ENCODE measurements at regions not wholly inside any gene's neighbourhood (a gene's known extent, or its start where the extent isn't known, plus 50 kb on each side); places are given as distances from the start of the nearest gene placed in this dataset.

- no peak overlapping the region for H3K9ac ChIP-seq (ENCODE audit: low read length)
- H3K27me3 ChIP-seq (replicated peaks; ENCODE audit: insufficient read depth, low read length) = no peaks in the 10 kb centered on the region
- no peak overlapping the region for H3K4me3 ChIP-seq (ENCODE audit: low read length)
- H2AFZ ChIP-seq (ENCODE audit: low read length) = no peak overlapping the region
- no peak overlapping the region for H3K27ac ChIP-seq (ENCODE audit: low read length)
- no peak for DNase-seq
- no peaks in the 10 kb centered on the region for H3K4me1 ChIP-seq (ENCODE audit: low read length)
- H4K20me1 ChIP-seq (ENCODE audit: insufficient read depth, low read length) = no peaks in the 10 kb centered on the region
- no peaks in the 10 kb centered on the region for H3K79me2 ChIP-seq (ENCODE audit: low read length)
- H3K9me3 ChIP-seq (replicated peaks; ENCODE audit: insufficient read depth, low read length) = no peaks in the 10 kb centered on the region
- H3K36me3 ChIP-seq (replicated peaks; ENCODE audit: insufficient read depth, low read length) = no peaks in the 10 kb centered on the region
- no peaks in the 10 kb centered on the region for H3F3A ChIP-seq (ENCODE audit: insufficient read depth, low read length)
- no peaks in the 10 kb centered on the region for H3K9me2 ChIP-seq (replicated peaks; ENCODE audit: insufficient read depth, low read length)
- no peak overlapping the region for H3K4me2 ChIP-seq (ENCODE audit: low read depth, low read length)
- TF ChIP-seq CTCF (IDR thresholded peaks at IDR 0.05; ENCODE audit: low read length) (no peak), EZH2phosphoT487 (IDR thresholded peaks at IDR 0.05; ENCODE audit: low read length) (no peak), EZH2 (optimal IDR thresholded peaks at IDR 0.05; ENCODE audit: low read depth, low read length) (no peak)
Observed at GRCh38 chr18:75805265-75805664, 377.8 kb upstream of the SMIM21 start.

DNA sequence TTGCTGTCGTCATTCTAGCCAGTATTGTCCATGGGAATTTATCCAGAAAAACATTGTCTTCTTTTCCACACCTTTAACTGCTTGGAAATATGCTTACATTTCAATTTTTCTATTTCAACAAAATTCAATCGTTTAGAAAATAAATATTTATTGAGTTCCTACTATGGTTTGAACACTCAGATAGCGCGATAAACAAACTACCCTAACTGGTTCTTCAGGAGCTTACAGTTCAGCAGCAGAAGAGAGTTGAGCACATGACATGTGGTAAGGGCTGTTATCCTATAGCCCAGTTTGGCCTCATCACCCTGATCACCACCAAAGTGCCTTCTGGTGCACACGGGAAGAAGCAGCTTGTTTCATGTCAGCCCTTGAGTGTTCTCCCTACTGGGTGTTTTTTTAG, 375.2 kb upstream of the SMIM21 start:
- DNase-seq = no peak
- no peak for TF ChIP-seq CTCF (IDR thresholded peaks at IDR 0.05; ENCODE audit: low read length)
- no peak for TF ChIP-seq EZH2 (optimal IDR thresholded peaks at IDR 0.05; ENCODE audit: low read depth, low read length)
- TF ChIP-seq EZH2phosphoT487 (IDR thresholded peaks at IDR 0.05; ENCODE audit: low read length) = no peak
- no peaks in the 10 kb centered on the region for H4K20me1 ChIP-seq (ENCODE audit: insufficient read depth, low read length)
- H3F3A ChIP-seq (ENCODE audit: insufficient read depth, low read length) = no peaks in the 10 kb centered on the region
- no peak overlapping the region for H3K4me3 ChIP-seq (ENCODE audit: low read length)
- no peaks in the 10 kb centered on the region for H3K27me3 ChIP-seq (replicated peaks; ENCODE audit: insufficient read depth, low read length)
- H3K27ac ChIP-seq (ENCODE audit: low read length) = no peak overlapping the region
- H3K9me3 ChIP-seq (replicated peaks; ENCODE audit: insufficient read depth, low read length) = no peaks in the 10 kb centered on the region
- no peaks in the 10 kb centered on the region for H3K79me2 ChIP-seq (ENCODE audit: low read length)
- H3K4me2 ChIP-seq (ENCODE audit: low read depth, low read length) = no peak overlapping the region
- no peaks in the 10 kb centered on the region for H3K4me1 ChIP-seq (ENCODE audit: low read length)
- H3K9me2 ChIP-seq (replicated peaks; ENCODE audit: insufficient read depth, low read length) = no peaks in the 10 kb centered on the region
- no peaks in the 10 kb centered on the region for H3K36me3 ChIP-seq (replicated peaks; ENCODE audit: insufficient read depth, low read length)
- H3K9ac ChIP-seq (ENCODE audit: low read length) = no peak overlapping the region
- H2AFZ ChIP-seq (ENCODE audit: low read length) = no peak overlapping the region

GRCh38 chr18:75801178-75801577, 373.7 kb upstream of the SMIM21 start:
- Histone ChIP-seq H4K20me1 (ENCODE audit: insufficient read depth, low read length) (no peaks in the 10 kb centered on the region), H3K27me3 (replicated peaks; ENCODE audit: insufficient read depth, low read length) (no peaks in the 10 kb centered on the region), H3K9me3 (replicated peaks; ENCODE audit: insufficient read depth, low read length) (no peaks in the 10 kb centered on the region), H3K27ac (ENCODE audit: low read length) (no peak overlapping the region), H3K36me3 (replicated peaks; ENCODE audit: insufficient read depth, low read length) (no peaks in the 10 kb centered on the region), H3K4me1 (ENCODE audit: low read length) (no peaks in the 10 kb centered on the region), H3K4me3 (ENCODE audit: low read length) (no peak overlapping the region), H3K4me2 (ENCODE audit: low read depth, low read length) (no peak overlapping the region), H2AFZ (ENCODE audit: low read length) (no peak overlapping the region), H3K9ac (ENCODE audit: low read length) (no peak overlapping the region), H3K79me2 (ENCODE audit: low read length) (no peaks in the 10 kb centered on the region), H3F3A (ENCODE audit: insufficient read depth, low read length) (no peaks in the 10 kb centered on the region), H3K9me2 (replicated peaks; ENCODE audit: insufficient read depth, low read length) (no peaks in the 10 kb centered on the region)
- TF ChIP-seq EZH2phosphoT487 (IDR thresholded peaks at IDR 0.05; ENCODE audit: low read length) (no peak), EZH2 (optimal IDR thresholded peaks at IDR 0.05; ENCODE audit: low read depth, low read length) (no peak), CTCF (IDR thresholded peaks at IDR 0.05; ENCODE audit: low read length) (no peak)
- DNase-seq = no peak
